ENCODE measurements at regions not wholly inside any gene's neighbourhood (a gene's known extent, or its start where the extent isn't known, plus 50 kb on each side); places are given as distances from the start of the nearest gene placed in this dataset. TPM values are rescaled to one million over a fixed set of nuclear protein-coding genes. Genes with fewer than 3 reads are reported as not detected.

- FAIRE-seq, result no peak
- DNase-seq (ENCODE audit: low spot score in 2 of 2), result peak in 1 of 2 donors; percentile 6
These were observed 79.6 kb upstream of the RET start for GRCh38 chr10:42997151-42997848.

DNA sequence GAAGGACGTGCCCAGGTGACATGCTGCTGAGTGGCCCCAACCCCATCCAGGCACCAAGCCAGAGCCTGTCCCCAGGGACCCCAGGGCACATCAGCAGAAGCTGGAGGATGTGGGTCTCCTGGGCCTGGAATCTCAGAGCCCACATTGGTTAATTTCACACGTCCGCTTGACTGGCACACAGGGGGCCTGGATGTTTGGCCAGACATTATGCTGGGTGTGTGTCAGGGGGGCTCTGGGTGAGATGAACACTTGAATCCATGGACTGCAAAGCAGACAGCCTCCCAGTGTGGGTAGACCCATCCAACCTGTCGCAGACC is 79.1 kb upstream of the RET start:
- peak in 1 of 2 donors; percentile 3 for DNase-seq (ENCODE audit: low spot score in 2 of 2)
- no peak for FAIRE-seq

DNA sequence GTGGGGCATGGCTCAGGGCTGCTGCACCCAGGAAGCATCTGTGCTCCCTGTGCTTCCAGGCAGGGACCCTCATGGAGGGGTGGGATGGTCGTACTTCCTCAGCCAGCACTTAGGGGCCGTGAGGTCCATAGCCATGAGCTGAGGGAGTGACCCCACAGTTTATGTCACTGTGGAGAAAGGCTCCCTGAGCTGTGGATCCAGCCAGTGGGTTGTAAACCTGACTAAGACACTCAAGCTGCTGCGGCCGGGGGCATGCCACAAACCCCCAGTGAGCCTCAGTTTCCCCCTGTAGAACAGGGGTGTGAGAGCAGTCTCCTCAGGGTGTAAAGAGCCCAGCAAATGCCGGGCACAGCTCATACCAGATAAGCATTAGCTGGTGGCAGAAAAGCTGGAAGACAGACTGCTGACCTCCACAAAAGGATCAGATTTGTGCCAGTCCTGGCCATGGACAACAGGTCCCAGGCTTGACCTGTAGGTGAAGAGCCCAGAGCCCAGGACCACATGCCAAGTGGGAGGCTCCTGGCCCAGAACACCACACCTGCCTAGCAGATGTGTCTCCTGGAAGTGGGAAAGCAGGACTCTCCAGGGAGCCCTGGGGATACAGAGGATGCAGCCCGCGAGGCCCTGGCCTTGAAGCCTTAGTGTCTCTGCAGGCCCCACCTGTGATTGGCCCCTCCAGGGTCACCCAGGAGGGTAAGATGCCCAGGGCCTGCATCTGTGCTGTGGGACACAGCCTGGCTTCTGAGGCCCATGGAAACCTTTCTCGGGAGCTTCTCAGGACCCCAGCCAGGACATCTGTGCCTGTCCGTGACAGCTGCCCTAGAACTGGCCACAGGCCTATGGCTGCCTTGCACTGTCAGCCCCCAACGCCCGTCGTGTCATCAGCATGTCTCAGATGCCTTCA is 78.1 kb upstream of the RET start:
- DNase-seq (ENCODE audit: low spot score in 2 of 2), result peak in 1 of 2 donors; percentile 5
- FAIRE-seq, result no peak

GRCh38 chr10:42999385-43000020 is 77.4 kb upstream of the RET start:
- FAIRE-seq, result no peak
- DNase-seq (ENCODE audit: low spot score in 2 of 2), result peak in 1 of 2 donors; percentile 2

- peak in 1 of 2 donors; percentile 8 for DNase-seq (ENCODE audit: low spot score in 2 of 2)
- no peak for FAIRE-seq
These were observed 76.9 kb upstream of the RET start for GRCh38 chr10:43000021-43000411.

DNA sequence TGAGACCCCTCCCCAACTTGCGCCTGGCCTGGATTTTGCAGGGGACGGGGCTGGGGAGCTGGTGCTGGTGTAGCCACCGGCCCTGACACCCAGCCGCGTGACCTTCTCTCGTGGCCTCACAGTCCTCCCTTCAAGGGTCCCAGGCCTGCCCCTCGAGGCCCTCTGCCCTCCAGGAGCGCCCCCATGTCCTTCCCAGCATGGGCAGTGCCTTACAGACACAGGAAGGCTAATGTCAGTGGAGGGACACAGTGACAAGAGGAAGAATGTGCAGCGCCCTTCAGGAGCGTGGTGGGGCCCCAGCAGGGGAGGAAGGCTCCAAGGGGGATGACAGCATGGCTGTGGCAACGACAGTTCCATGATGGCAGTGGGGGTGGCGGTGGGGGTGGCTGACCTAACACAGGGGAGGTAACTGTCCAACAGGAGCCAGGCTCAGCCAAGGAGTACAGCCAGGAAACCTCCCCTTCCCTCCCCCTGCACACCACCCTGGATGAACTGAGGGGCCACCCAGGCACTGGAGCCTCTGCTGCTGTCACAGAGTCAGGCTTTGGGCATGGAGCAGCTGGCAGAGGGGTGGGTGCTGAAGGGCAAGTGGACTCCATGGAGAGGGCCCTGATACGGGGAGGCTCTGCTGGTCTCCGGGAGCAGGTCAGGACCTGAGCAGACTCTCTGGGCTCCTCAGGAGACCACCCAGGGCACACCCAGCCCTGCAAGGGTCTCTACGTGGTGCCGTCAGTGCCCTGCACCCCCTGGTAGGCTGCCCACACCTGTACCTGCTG is 76.0 kb upstream of the RET start:
- FAIRE-seq, result no peak

DNA sequence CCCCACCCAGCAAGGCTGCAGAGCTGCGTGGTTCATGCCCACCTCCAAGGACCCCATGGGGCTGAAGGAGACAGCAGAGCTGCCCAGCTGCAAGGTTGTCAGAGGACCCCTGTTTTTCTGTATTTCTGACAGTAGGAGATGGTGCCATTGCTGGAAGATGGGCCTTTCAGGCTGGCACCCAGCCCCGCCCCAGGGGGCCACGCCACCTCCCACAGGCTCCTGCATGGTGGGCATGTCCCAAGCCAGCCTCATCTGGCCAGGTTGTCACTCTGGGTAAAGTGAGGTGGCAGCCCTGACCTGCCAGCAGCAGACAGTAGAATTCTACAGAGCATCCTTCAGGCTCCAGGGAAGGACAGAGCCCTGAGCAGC is 75.5 kb upstream of the RET start:
- no peak for FAIRE-seq
- peak in 1 of 2 donors; percentile 1 for DNase-seq (ENCODE audit: low spot score in 2 of 2)

More for the DNA sequence above, 76.0 kb upstream of the RET start:
- DNase-seq (ENCODE audit: low spot score in 2 of 2), result peak in 1 of 2 donors; percentile 1

DNA sequence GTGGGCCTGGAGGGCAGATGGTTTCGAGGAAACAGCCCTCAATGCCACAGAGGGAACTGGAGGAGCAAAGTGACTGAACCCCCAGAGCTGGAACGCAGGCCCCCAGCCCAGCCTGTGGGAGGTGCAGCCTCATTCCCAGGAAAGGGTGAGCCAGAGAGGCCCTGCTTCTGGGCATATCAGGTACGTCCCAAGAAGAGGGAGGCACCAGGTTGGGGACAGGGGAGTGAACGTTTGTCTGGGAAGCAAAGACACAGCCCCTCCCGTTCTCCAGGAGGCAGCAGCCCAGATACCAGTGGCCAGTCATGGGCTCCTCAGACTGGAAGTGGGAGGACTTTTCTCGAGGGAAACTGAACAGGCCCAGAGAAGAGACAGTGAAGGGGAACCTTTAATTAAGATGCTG is 74.3 kb upstream of the RET start:
- DNase-seq (ENCODE audit: low spot score in 2 of 2) (peak in 1 of 2 donors; percentile 1), FAIRE-seq (no peak)

GRCh38 chr10:43006490-43006889 is 70.4 kb upstream of the RET start:
- FAIRE-seq, result no peak
- DNase-seq (ENCODE audit: low spot score in 2 of 2), result no peak

DNA sequence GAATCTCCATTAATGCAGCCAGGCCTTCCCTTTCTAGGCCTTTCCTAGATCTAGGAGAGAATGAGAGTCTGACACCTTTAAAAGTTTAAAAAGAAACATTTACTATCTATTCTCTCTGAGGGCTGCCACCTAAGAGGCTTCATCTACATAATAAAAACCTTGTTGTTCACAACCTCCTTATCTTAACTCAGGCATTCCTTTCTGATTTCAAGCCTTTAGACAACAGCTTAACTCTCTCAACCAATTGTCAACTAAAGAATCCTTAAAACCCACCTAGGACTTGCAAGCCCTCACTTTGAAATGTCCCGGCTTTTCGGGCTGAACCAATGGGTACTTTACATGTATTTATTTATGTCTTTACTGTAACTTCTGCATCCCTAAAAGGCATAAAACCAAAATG is 64.3 kb upstream of the RET start:
- DNase-seq (ENCODE audit: low spot score in 2 of 2) (no peak), FAIRE-seq (no peak)

DNA sequence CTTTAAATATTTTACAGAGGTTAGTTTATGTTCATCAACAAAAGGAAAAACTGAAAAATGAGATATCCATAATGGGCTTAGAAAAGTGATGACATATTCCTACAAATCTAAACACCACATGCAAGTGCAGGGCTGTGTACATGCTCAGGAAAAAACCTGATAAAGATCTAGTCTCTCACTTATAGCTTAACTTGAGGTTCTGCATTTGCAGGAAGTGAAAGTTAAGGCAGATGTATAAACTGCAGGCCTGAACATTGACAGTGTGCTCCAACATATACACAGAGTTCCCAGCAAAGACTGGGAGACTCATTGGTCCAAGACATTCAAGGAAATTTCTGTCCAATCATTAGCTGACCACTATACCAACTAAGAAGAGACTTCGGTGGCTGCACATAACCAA is 63.8 kb upstream of the RET start:
- DNase-seq (ENCODE audit: low spot score in 2 of 2), result no peak
- FAIRE-seq, result no peak

- FAIRE-seq (no peak), DNase-seq (ENCODE audit: low spot score in 2 of 2) (no peak)
These were observed 52.3 kb upstream of the RET start for GRCh38 chr10:43024524-43024923.

GRCh38 chr10:43024942-43025700 is 51.7 kb upstream of the RET start:
- DNase-seq (ENCODE audit: low spot score in 2 of 2) (no peak), FAIRE-seq (no peak)

GRCh38 chr10:43026039-43026973 is 50.6 kb upstream of the RET start:
- FAIRE-seq, result no peak
- no peak for DNase-seq (ENCODE audit: low spot score in 2 of 2)

Small RNA genes lying in the stretch of these regions (small RNA-seq; reads per million reads assigned to genes)
- not detected for gene MIR5100

Measured in frontal cortex (tissue), 4 donors.